NCI-H345 treated with DMSO at 0.1 percent for 48 hours (cell line): ENCODE measurements at regions not wholly inside any gene's neighbourhood (a gene's known extent, or its start where the extent isn't known, plus 50 kb on each side); places are given as distances from the start of the nearest gene placed in this dataset.

Experiments used
- DNase-seq: peaks from one replicate; lab custom pipeline; 2025; ENCODE audit not compliant: unreplicated experiment; lab: John Stamatoyannopoulos, UW

DNA sequence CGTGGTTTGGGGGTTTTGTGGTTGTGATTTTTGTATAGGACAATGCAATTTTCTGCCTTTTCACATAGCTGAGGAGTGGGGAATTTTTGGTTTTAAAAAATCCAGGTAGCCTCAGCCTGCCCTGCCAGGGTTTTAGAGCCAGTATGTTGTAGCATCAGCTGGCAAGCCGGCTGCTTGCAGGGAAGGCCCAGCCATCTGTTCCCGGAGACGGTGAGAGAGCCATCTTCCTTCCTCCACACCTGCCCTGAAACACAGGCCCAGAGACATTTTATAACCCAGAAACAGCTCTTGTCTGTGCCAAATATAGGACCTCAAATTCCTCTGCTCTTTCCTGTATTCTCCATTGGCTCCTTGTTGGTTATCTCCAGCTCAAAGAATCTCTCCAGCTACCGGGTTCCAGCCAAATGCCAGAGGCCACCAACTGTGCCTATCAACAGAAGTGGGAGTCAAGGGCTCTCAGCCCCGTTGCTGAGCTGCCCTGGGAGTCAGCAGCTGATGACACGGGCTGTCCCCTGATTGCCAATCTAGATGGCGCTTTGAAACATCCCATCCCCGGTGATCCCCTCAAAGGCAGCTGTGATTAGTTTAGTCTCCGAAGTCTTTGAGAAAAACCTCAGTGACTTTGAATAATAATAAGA, 595.2 kb downstream of the MID1IP1 start:
- DNase-seq = peak; percentile 33

DNA sequence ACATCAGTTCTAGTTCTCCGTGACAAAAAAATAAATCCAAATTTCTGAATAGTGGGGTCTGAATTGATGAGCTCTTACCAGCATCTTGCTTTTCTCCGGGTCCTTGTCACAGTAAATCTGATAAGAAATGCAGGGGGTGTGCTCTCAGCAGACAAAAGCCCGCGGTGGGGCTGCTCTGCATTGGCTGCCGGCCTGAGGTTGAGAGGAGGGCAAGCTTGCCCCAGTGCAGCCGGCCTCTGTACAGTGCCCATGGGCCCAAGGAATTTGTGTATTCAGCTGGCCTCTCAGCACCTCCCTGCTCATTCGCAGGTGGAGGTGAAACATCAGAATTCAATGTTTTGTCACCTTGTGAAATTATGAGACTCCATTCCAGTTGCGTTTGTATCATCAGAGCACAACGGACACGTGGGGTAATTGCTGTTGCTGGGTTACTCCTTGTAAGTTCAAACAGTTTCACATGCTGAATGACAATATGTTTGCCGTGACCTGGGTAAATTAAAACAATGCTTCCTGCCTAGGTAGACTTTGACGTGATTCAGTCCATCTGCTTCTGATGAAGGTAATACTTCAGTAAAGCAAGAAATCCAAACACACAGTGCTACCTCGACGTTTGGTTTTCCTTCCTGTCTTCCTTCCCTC, 596.4 kb downstream of the MID1IP1 start:
- peak; percentile 28 for DNase-seq

DNA sequence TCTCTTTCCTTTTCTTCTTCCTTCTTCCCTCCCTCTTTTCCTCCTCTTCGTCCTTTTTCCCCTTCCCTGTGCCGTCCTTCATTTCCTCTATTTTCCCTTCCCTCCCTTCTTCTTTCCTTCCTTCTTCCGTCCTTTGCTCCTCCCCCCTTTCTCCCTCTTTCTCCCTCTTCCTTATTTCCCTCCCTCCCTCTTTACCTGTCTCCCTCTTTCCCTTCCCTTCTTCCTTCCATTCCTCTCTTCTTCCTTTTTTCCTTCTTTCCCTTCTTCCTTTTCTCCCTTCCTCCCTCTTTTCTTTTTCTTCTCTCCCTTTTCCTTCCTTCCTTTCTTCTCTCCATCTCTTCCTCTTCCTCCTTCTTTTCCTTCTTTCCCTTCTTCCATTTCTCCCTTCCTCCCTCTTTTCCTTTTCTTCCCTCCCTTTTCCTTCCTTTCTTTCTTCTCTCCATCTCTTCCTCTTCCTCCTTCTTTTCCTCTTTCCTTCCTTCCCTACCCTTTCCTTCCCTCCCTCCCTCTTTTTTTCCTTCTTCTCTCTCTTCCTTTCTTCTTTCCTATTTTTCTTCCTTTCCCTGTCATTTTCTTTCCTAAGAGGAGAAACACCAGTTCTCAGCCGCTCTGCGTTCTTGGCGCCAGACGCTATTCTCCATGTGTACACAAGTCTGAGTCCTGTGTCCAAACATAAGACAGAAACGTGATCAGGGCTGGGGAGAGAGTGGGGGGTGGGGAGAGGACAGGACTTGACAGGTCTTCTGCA, 597.1 kb downstream of the MID1IP1 start:
- DNase-seq = no peak

DNA sequence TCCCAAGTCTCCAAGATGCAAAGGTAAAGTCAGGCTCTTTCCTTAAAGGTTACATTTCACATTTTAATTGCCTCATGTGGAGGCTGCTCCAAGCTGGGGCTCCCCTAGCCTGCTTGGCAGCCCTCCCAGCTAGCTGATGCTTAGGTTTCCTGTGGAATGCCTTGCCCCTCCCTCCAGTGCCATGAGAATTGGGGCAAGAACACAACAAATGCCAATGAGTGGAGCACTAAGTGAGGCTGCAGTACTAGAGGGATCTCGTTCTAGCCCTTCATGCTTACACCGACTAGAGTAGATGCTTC, 597.7 kb downstream of the MID1IP1 start:
- no peak for DNase-seq

DNA sequence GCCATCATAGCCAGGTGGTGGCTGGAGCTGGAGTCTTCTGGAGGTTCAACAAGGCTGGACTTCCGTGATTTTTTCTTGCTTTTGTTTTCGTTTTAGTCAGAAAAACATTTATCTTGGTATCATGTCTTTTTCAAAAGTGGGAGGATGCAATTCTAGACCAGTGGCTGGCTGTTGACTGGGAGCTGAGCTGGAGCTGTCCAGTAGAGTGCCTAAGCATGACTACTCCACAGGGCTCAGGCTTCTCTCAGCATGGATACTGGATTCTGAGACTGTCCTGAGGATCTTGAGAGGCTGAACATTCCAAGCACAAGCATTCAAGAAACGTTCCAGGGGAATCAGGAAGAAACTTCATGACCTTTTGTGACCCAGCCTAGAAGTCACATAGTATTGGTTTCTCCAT, 598.1 kb downstream of the MID1IP1 start:
- no peak for DNase-seq

DNA sequence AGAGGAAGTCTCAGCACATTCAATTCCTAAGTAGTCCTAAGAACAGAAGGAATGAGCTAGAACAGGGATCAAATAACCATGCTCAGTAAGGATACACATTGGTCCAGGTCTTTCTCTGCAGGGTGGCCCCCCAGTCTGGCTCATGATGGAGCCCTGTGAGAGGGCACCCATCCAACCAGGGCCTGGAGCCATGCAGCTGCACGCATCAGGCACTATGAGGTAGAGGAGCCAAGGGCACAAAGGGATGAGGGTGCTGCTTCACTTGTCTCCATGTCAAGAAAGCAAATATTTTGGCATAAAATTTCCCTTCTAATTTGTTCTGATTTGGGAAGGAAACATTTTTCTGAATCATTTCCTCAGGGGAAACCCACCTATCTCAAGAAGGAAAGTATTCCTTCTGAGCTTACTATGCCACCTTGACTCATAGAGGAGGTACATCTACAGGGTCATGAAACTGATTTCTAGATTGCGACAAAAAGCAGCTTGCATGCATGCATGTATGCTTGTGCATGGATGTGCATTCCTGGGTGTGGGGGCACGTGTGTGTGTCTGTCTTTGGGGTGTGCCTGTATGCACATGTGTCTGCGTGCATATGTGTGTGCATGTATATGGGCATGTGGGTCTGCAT, 600.3 kb downstream of the MID1IP1 start:
- no peak for DNase-seq

DNA sequence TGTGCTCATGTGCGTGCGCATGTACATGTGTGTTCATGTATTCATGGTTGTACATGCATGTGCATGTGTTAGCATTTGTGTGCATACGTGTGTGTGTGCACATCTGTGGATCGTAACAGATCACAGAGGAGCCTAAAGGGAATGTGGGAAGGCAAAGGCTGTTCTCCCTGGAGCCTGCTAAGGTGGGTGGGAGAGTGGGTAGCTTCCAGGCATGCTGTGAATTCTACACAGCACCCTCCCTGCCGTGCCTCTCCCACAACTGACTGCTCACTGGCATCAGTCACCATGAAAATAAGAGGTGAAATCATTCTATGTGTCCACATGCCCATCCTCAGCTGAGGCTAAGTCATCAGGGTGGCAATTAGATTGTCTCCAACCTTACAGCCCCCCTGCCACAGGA, 600.9 kb downstream of the MID1IP1 start:
- no peak for DNase-seq

DNA sequence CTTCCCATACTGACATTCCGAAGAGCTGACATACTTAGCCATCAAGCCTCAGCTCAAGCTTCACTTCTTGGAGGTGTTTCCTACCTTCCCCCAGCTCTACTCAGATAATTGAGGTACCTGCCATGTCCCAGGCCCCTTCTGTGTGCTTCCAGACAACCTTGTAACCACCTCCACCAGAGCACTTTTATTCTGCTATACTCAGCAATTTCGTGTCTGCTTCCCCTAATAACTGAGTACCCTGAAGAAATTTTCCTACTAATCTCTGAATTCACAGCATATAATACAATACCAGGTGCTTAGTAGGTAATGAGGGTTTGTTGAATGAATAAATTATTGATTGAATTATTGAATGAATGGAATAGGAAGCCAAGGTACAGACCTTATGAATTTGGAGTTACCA, 605.5 kb downstream of the MID1IP1 start:
- DNase-seq = no peak

DNA sequence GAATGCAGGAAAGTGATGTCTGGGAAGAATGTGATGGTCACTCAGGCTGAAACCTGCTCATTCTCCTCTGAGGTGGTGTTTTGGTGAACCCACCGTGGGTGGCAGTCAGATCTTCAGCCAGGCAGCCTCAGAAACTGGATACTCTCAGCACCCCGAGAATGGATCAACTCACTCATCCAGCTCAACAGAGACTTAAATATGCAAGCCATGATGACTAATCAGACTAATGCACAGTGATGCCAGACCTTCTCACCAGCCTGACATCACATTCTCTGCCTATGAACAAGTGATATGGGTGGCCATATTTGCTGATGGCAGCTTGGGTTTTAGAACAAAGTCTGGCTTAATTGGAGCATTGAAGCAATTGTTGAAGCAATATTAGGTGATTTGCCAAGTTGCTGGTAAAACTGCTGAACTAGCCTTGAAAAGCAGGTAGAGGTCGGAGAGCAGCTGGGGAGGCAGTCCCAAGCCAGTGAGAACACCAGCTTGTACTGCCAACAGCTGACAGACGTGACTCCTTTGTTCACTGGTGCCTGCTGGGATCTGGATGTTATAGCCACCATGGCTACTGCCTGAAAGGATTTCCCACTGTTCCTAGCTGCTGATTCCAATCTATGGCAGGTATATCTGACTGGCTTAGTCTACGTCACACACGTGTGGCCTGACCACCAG, 608.1 kb downstream of the MID1IP1 start:
- DNase-seq = no peak

DNA sequence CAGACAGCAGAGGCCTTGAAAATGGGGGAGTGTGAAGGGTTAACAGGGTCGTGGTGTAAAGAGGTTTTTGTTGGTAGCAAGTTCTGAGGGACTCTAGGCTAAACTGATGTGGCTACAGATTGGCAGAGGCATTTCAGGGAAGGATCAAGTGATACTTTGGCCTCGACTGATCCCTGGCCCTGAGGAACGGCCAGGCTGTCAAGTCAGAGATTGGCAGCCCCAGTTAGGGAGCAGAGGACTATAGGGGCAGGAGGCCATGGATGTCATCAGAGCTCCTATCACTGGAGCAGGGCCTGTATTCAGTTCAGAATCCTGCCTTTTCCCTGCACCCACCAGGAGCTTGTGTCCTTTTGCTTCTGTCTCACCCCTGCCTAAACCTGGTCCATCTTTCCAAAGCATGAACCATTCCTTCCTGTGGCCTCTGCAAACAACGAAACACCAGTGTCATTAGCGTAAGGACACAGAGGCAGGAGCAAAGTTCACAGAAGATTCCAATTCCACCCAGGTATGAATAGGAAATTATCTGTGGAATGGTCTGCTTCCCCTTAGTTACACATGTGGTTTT, 613.1 kb downstream of the MID1IP1 start:
- DNase-seq = no peak

DNA sequence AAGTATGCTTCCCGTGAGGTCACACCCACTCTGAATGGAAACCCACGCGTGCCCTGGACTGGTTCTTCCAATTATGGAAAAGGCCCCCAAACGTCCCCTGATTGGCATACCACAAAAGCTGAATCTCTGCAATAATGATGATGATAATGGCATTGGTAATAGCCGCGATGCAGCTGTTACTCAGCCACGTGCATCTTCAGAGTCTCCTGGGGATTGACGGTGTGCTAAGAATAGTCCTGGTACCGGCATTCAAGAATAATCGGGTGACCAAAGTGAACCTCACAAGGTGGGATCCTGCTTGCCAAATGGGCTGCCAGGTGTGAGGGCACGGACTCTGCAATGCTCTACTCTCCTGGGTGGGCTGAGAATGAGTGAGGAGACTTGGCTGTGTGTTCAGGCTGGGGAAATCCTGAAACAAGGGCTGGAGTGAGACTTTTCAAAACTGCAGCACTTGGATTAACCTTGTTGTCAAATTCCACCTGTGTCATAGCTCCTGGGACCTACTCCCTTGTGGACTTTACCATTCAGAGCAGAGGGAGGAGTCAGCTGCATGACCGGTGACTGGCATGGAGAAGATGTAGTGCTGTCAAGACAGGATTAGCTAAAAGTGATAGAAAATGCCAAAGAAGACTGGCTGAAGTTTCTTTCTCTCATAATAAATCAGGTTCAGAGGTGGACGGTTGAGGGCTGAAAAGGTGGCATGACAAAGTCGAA, 615.4 kb downstream of the MID1IP1 start:
- no peak for DNase-seq

DNA sequence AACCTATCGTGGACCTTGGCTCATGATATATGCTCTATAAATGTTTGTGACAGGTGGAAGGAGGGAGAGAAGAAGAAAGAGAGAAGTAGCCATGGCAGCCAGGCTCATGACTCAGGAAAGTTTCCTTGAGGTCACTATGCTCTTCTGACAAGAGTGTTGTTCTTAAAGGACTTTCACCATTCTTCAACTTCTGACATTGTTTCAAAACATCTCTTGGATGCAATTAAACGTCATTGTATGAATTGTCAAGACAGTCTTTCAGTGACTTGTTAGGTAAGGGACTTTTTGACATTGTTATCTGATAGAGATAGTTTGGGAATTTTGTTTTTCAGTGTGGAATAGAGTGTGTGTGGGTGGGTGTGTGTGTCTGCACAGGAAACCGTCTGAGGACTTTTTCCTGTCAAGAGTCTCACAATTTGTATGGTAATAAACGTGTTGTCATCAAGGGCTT, 617.0 kb downstream of the MID1IP1 start:
- no peak for DNase-seq

DNA sequence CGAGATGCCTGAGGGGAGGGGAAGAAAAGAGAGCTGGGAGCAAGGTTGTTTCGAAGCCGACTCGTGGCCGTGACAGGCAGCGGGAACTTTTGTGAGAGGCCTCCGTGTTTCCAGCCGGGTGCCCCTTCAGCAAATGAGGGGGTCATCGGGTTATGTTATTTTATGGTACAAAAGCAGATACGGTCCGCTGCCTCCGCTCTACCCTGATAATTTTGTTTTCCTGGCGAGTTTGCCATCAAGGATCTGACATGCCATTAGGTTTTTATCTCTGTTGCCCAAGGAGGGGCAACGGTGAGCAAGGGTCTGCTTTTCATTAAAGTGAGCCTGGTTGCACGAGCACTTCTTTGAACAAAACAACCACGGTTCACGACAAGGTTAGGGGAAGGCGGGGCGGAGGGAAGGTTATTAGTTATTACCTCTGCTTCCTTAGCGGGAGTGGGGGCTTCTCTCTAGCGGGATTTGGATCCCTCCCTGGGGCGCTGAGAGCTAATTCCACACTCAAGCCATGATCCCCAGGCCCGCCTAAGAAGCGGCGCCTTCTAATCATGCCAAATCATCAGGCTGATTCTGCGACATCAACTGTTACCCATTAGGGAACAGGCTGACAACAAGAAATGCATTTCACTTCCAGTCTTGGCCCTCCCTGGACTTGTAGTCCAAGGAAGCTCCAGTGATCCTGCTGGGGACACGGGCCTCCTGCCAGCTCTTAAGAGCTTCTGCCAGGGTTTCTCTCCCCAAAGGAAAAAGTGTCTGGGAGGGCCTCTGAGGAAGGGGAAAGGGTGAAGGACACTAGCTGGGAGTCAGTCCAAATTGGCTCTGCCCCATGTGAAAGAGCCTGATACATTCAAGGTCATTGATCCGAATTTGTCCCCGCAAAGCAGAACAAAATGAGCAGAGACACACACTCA, 617.7 kb downstream of the MID1IP1 start:
- DNase-seq = no peak

DNA sequence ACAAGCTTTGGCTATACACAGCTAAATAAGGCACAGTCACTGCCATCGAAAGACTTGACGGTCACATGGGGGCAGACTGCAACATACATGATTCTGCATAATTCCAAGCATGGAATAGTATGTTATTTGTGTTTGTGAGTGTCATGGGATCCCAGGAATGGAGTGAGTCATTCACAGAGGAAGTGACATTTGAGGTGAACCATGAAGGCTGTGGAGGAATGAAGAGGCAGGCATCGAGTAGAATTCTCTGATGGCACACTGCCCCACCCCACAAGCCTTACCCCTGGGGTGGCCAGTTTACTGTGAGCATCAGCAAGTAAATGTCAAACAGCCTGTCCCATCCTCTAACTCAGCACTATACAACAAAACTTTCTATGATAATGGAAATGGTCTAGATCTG, 619.7 kb downstream of the MID1IP1 start:
- no peak for DNase-seq

DNA sequence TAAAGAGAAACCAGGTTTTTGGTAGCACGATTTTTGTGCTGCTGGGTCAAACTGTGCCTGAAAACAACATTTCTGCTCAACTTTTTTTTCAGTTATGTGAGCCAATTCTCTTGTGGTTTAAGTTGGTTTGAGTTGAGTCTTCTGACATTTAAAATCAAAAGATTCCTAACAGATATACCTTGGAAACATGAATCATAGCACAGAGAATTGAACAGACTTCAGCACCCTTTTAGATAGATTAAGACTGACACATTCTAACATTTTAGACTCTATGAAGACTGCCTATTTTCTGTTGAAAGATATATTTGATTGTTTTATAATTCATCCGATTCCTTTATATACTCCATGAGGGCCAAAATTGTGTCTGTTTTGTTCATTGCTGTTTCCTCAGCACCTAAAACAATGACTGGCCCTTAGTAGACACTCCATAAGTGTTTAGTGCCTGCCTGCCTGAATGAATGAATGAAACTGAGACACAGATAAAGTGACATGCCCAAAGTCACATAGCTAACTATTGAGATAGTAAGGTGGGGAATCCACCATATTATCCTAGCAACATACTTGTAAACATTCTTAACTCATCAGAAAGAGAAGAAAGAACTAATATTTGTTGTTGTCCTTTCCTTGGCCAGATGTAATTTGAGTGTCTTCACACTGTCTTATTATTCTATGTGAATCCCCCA, 624.0 kb downstream of the MID1IP1 start:
- no peak for DNase-seq

DNA sequence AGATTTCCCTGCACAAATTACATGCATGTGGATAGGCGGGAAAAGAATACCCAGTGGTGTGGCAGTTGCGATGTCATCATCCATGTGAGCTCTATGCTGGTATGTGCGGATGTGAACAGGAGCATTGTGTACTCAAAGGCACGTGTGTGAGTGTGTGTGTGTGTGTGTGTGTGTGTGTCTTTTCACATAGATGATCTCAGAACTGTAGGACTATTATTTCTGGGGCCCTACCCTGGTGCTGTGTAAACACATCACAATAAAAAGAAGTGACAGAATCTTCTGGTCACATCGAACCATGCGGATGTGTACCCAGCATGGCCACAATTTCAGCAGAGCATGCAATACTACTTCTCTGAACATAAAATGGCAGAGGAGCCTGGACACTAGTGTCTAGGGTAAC, 624.8 kb downstream of the MID1IP1 start:
- no peak for DNase-seq

DNA sequence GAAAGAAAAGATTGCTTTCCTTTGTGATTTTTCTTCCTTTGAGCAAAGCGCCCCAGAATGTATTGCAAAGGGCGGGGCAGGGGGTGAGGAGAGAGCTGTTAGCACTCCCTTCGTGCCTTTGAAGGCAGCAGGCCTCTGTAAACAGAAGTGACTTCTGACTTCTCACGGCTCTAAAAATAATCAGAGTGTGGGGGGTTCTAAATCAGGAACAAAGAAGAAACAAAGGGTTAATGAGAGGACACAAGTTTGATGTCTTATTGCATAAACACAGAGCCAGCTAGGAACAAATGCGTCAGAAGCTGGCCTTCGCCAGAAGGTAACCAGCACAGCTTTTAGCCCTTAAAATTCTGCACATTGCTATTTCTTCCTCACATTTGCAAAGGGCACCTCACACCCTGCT, 626.2 kb downstream of the MID1IP1 start:
- no peak for DNase-seq

DNA sequence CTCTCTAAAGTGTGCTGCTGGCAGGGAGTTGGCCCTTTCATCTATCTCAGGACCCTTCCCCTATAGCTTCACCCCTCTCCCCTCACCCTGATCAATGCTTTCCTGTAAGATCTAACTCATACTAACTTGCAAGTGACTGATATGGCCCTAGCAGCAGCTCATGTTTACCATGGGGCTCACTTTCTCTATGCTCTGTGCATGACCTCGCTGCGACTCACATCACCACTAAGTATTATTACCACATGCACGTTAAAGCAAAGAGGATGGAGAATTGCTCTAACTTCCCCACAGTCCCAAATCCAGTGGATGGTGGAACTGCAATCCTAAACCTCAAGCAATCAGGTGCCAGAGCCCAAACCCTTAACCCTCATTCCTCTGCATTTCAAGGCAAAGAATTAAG, 626.6 kb downstream of the MID1IP1 start:
- DNase-seq = no peak

DNA sequence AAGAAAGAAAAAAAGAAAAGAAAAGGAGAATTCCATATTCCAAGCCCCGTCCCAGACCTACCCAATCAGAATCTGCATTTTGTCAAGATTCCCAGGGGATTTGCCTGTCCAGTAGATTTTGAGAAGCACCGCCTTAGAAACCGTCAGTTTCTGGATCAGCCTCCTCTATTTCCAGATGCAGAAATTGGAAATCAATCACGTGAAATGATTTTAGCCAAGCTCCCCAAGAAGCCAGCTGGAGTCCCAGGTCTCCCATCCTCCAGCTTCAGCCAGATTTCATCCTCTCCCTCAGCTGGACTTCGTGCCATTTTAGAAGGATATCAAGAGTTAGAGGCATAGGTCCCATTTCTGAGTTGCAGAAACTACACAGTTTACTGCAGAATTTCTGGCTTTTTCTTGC, 629.3 kb downstream of the MID1IP1 start:
- no peak for DNase-seq
